Panc1 (cell line): ENCODE measurements at regions not wholly inside any gene's neighbourhood (a gene's known extent, or its start where the extent isn't known, plus 50 kb on each side); places are given as distances from the start of the nearest gene placed in this dataset.
A peak's percentile ranks its signal among the peaks of the same experiment; 100 is the strongest.

Source experiments
- ATAC-seq: fragments of 200-7000 bp; cut with Tn5 transposase; 2 replicates; pipeline ENCODE4 v1.9.1; 2020; ENCODE audit warnings: mild to moderate bottlenecking, moderate library complexity
- BruUV-seq: library from RNA; stranded (reverse); fragments of 400-500 nt; replicated peaks from 2 replicates; lab custom pipeline; 2021; lab: Mats Ljungman, UMichigan
- CTCF ChIA-PET: fragments of 300-600 bp; sonication (Branson Sonifier 250); formaldehyde crosslinking; loops from one replicate; lab custom pipeline; 2022; ENCODE audit warnings: antibody characterized with exemption; lab: Charles Lee
- POLR2A ChIA-PET: fragments of 300-600 bp; sonication (Branson Sonifier 250); formaldehyde crosslinking; loops from one replicate; lab custom pipeline; 2022; ENCODE audit warnings: antibody characterized with exemption; lab: Charles Lee
- DNase-seq: peaks from one replicate; pipeline ENCODE4 v3.0.0-alpha.2; 2010; ENCODE audit warnings: low read depth, low spot score
- H3K27ac ChIP-seq: 2 replicates; pipeline ENCODE4 v1.5.1; 2011; ENCODE audit warnings: mild to moderate bottlenecking, low read length, inconsistent platforms
- H3K27me3 ChIP-seq: fragments of 200-500 bp; sonication (Bioruptor generic); 2 replicates; pipeline ENCODE4 v1.6.0; 2014; ENCODE audit warnings: low read length, inconsistent platforms; ENCODE audit not compliant: control insufficient read depth, insufficient read depth
- H3K36me3 ChIP-seq: fragments of 200-500 bp; sonication (Bioruptor generic); 2 replicates; pipeline ENCODE4 v1.5.1; 2014; ENCODE audit warnings: inconsistent platforms, mild to moderate bottlenecking, low read length, moderate library complexity; ENCODE audit not compliant: control insufficient read depth, insufficient read depth
- H3K4me1 ChIP-seq: 2 replicates; pipeline ENCODE4 v1.5.1; 2011; ENCODE audit warnings: inconsistent platforms, mild to moderate bottlenecking, low read length, moderate library complexity; ENCODE audit not compliant: control insufficient read depth, insufficient read depth
- H3K4me3 ChIP-seq, 2 experiments: 2 replicates each; pipeline ENCODE4 v1.5.1; 2011 to 2012; ENCODE audit warnings: low read depth in 2 of 2, low read length in 2 of 2, mild to moderate bottlenecking in 2 of 2, inconsistent platforms in 1 of 2, moderate library complexity in 1 of 2
- H3K9me3 ChIP-seq: fragments of 200-500 bp; sonication (Bioruptor generic); 2 replicates; pipeline ENCODE4 v1.5.1; 2014; ENCODE audit warnings: low read depth, mild to moderate bottlenecking, inconsistent platforms, low read length, moderate library complexity; ENCODE audit not compliant: control insufficient read depth, insufficient read depth
- CTCF ChIP-seq: fragments of 450-650 bp; IDR thresholded peaks from 2 replicates; pipeline ENCODE4 v1.5.1; 2017; ENCODE audit warnings: mild to moderate bottlenecking
- POLR2AphosphoS5 ChIP-seq: IDR thresholded peaks from 2 replicates; pipeline ENCODE4 v1.6.1; 2012; ENCODE audit warnings: mild to moderate bottlenecking, low read depth, low read length, moderate library complexity
- REST ChIP-seq, 2 experiments: IDR thresholded peaks; 2 replicates each; pipeline ENCODE4 v1.6.1; 2011 to 2012; ENCODE audit warnings: low read depth in 2 of 2, control low read depth in 1 of 2, low read length in 1 of 2, mild to moderate bottlenecking in 1 of 2, moderate library complexity in 1 of 2; ENCODE audit not compliant: insufficient read depth in 1 of 2
- SIN3A ChIP-seq: IDR thresholded peaks from 2 replicates; pipeline ENCODE4 v1.6.1; 2012; ENCODE audit warnings: low read depth, mild to moderate bottlenecking, low read length, moderate library complexity, borderline replicate concordance; ENCODE audit not compliant: insufficient read depth
- TCF7L2 ChIP-seq: IDR thresholded peaks from 2 replicates; pipeline ENCODE4 v1.6.1; 2011; ENCODE audit warnings: mild to moderate bottlenecking, low read depth, low read length, inconsistent platforms
- in situ Hi-C: cut with HindIII; loops from 2 replicates; pipeline ENCODE4 v1.10.0; 2016; ENCODE audit warnings: low sequenced_read_pairs, low pct_unique_long_range_greater_than_20kb
- intact Hi-C: fragments of 100-400 bp; cut with micrococcal nuclease; formaldehyde crosslinking; loops from one replicate; pipeline ENCODE4 v1.10.0; 2022; ENCODE audit not compliant: unreplicated experiment

GRCh38 chr7:155198901-155199845, 98.5 kb upstream of the INSIG1 start:
- CTCF ChIA-PET, result interaction anchor here (0.6 kb wide), 1 partner anchor 9 kb away, joined by 3 read pairs; no protein-coding TSS in a partner anchor
- 0 out of 2 replicates have a peak, but pooled peaks have one; percentile 17 for ATAC-seq
- no peak overlapping the region for H3K27ac ChIP-seq
- intact Hi-C loops (no loop called here), in situ Hi-C loops (no loop called here)
- no peak for DNase-seq
- BruUV-seq, result no TSS peak
- H3K27me3 ChIP-seq, result no peaks in the 10 kb centered on the region
- POLR2A ChIA-PET, result no interaction called here
- peaks cover 5% of the 10 kb centered on the region; the same call in 1 of the 2 replicates for H3K9me3 ChIP-seq
- H3K4me1 ChIP-seq, result peaks cover 8% of the 10 kb centered on the region
- TF ChIP-seq POLR2AphosphoS5 (no peak), SIN3A (no peak), CTCF (no peak)
- H3K36me3 ChIP-seq, result no peaks in the 10 kb centered on the region
- no peak overlapping the region for H3K4me3 ChIP-seq

- no peak for ATAC-seq
- in situ Hi-C loops (no loop called here), intact Hi-C loops (no loop called here)
- peaks cover 18% of the 10 kb centered on the region for H3K4me1 ChIP-seq
- CTCF ChIA-PET, result no interaction called here
- no peak overlapping the region for H3K4me3 ChIP-seq
- H3K27ac ChIP-seq, result no peak overlapping the region
- no peaks in the 10 kb centered on the region for H3K36me3 ChIP-seq
- BruUV-seq, result no TSS peak
- no peak for DNase-seq
- TF ChIP-seq REST (IDR thresholded peaks at IDR 0.05; ENCODE audit: insufficient read depth in 1 of 2, low read depth in 2 of 2, low read length in 1 of 2) (no peak), CTCF (no peak), POLR2AphosphoS5 (no peak), SIN3A (no peak), TCF7L2 (no peak)
- no peaks in the 10 kb centered on the region for H3K27me3 ChIP-seq
- POLR2A ChIA-PET, result no interaction called here
- peaks cover 4% of the 10 kb centered on the region; the same call in 1 of the 2 replicates for H3K9me3 ChIP-seq
Measured at GRCh38 chr7:155201325-155202087, 96.2 kb upstream of the INSIG1 start.
